ENCODE measurements at regions not wholly inside any gene's neighbourhood (a gene's known extent, or its start where the extent isn't known, plus 50 kb on each side); places are given as distances from the start of the nearest gene placed in this dataset.

DNA sequence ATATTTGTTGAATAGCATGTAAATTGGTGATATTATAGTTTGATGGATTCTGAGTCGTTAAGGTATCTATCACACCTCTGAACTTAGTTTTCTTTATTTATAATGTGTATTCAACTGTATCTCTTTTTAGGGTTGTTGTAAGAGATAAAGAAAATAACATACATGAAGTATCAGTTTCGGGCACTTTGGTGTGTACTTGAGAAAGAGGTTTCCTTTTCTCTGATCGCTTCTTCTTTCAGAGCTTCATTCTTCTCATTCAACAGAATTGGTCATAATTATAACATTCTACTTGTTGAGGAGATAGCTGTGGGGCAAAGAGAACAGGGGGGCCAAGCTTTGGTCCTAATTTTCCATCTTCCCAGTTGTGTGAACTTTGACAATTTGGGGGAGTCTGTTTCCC lies 508.0 kb downstream of the PLPP3 start:
- TF ChIP-seq POLR2A (IDR thresholded peaks at IDR 0.05; ENCODE audit: low read length) (no peak), ZC3H11A (IDR thresholded peaks at IDR 0.05) (no peak), RAD21 (conservative IDR thresholded peaks at IDR 0.05 in 1 of 2, IDR thresholded peaks at IDR 0.05 in 1 of 2) (no peak), TP53 (CRISPR knock-in tag; IDR thresholded peaks at IDR 0.05) (no peak)
- TF ChIP-seq, protein P1, sequence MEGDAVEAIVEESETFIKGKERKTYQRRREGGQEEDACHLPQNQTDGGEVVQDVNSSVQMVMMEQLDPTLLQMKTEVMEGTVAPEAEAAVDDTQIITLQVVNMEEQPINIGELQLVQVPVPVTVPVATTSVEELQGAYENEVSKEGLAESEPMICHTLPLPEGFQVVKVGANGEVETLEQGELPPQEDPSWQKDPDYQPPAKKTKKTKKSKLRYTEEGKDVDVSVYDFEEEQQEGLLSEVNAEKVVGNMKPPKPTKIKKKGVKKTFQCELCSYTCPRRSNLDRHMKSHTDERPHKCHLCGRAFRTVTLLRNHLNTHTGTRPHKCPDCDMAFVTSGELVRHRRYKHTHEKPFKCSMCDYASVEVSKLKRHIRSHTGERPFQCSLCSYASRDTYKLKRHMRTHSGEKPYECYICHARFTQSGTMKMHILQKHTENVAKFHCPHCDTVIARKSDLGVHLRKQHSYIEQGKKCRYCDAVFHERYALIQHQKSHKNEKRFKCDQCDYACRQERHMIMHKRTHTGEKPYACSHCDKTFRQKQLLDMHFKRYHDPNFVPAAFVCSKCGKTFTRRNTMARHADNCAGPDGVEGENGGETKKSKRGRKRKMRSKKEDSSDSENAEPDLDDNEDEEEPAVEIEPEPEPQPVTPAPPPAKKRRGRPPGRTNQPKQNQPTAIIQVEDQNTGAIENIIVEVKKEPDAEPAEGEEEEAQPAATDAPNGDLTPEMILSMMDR (IDR thresholded peaks at IDR 0.05): no peak
- TF ChIP-seq, protein P2, sequence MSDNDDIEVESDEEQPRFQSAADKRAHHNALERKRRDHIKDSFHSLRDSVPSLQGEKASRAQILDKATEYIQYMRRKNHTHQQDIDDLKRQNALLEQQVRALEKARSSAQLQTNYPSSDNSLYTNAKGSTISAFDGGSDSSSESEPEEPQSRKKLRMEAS (IDR thresholded peaks at IDR 0.05): no peak
